Activated T-cell treated with anti-CD3 and anti-CD28 coated beads, Interleukin-2, amount 50 U/mL, for 4 hours (primary cell): ENCODE measurements at regions not wholly inside any gene's neighbourhood (a gene's known extent, or its start where the extent isn't known, plus 50 kb on each side); places are given as distances from the start of the nearest gene placed in this dataset.

Experiments
- ATAC-seq, 2 donors: fragments of 200-7000 bp; cut with Tn5 transposase; one replicate each; pipeline ENCODE4 v1.10.0; 2021
- DNase-seq: peaks from one replicate; pipeline ENCODE4 v3.0.0-alpha.2; 2020
- H3K27me3 Mint-ChIP-seq: one replicate; pipeline ENCODE4 v1.8.0; 2021; ENCODE audit warnings: low read depth, mixed read lengths
- H3K36me3 Mint-ChIP-seq: one replicate; pipeline ENCODE4 v1.8.0; 2022; ENCODE audit warnings: mixed read lengths; ENCODE audit not compliant: insufficient read depth
- H3K4me1 Mint-ChIP-seq: one replicate; pipeline ENCODE4 v1.8.0; 2021; ENCODE audit warnings: low read depth, mixed read lengths
- H3K4me3 Mint-ChIP-seq: one replicate; pipeline ENCODE4 v1.8.0; 2021; ENCODE audit warnings: mild to moderate bottlenecking, moderate library complexity, mixed read lengths
- H3K9me3 Mint-ChIP-seq: one replicate; pipeline ENCODE4 v1.8.0; 2021; ENCODE audit warnings: mixed read lengths

DNA sequence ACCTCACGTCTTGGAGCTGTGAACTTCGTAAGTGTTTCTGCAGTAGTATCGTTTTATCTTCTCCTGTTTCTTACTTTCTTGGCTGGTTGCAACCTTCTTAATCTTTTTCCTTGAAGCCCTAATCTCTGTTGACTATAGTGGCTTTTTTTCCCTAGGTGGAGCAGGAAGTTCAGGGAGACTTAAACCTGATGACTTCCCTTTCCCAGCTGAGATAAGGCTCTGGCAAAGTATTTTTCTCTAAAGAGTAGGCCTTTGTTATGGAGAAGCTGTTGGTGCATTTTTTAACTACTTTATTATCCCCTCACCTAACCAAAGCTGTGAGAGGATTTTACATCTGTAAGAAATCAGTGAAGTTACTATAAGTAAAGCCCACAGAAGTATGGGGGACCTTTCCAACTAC is 723.1 kb upstream of the RIOK2 start:
- ATAC-seq (no peak), DNase-seq (no peak)
- Mint-ChIP-seq H3K36me3 (no peaks in the 10 kb centered on the region), H3K4me1 (no peaks in the 10 kb centered on the region), H3K27me3 (no peaks in the 10 kb centered on the region), H3K4me3 (no peak overlapping the region), H3K9me3 (peaks cover 3% of the 10 kb centered on the region)

- H3K27me3 Mint-ChIP-seq, result no peaks in the 10 kb centered on the region
- DNase-seq, result no peak
These were observed 724.8 kb upstream of the RIOK2 start for GRCh38 chr5:97907646-97908400.

DNA sequence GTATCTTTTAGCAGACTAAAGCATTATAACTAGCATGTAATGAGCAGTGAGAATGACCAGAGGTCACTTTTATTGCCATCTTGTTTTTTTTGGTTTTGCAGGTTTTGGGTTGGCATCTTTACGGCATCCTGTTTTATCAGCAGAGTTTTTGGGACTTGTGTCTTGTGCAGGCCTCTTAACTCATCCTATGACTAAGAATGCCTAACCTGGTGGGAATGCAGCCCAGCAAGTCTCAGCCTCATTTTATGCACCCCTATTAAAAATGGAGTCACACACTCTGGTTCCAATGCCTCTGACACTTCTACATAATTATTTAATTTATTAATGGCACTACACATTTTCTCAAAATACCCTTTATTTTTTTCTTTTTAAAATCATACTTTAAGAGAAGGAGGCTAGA is 726.5 kb upstream of the RIOK2 start:
- DNase-seq, result no peak
- Mint-ChIP-seq H3K9me3 (no peaks in the 10 kb centered on the region), H3K4me1 (no peaks in the 10 kb centered on the region), H3K27me3 (no peaks in the 10 kb centered on the region), H3K4me3 (no peak overlapping the region), H3K36me3 (no peaks in the 10 kb centered on the region)
- no peak for ATAC-seq

More at GRCh38 chr5:97907646-97908400, 724.8 kb upstream of the RIOK2 start:
- ATAC-seq, result no peak
- no peaks in the 10 kb centered on the region for H3K4me1 Mint-ChIP-seq
- H3K9me3 Mint-ChIP-seq, result peaks cover 3% of the 10 kb centered on the region
- no peak overlapping the region for H3K4me3 Mint-ChIP-seq
- no peaks in the 10 kb centered on the region for H3K36me3 Mint-ChIP-seq

DNA sequence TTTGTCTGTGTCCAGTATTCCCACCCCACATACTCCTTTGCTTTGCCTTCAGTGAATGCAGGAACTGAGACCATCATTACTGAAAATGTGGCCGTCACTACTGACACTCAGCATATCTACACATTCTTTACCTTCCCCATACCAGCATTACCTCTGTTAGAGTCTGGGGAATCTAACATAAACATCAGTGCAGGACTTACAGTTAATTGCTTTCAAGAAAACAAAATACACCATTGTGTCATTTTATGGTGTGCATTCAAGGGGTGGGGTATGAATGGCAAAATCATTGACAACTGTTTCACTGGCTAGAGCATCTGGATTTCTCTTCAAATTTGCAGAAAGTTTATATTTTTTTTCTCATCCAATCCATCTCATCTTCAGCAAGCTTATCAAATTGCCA is 731.4 kb upstream of the RIOK2 start:
- DNase-seq (no peak), ATAC-seq (no peak)
- H3K9me3 Mint-ChIP-seq, result no peaks in the 10 kb centered on the region
- no peaks in the 10 kb centered on the region for H3K36me3 Mint-ChIP-seq
- H3K4me1 Mint-ChIP-seq, result no peaks in the 10 kb centered on the region
- no peaks in the 10 kb centered on the region for H3K27me3 Mint-ChIP-seq
- H3K4me3 Mint-ChIP-seq, result no peak overlapping the region

- Mint-ChIP-seq H3K4me3 (no peak overlapping the region), H3K4me1 (no peaks in the 10 kb centered on the region), H3K9me3 (no peaks in the 10 kb centered on the region), H3K27me3 (no peaks in the 10 kb centered on the region), H3K36me3 (no peaks in the 10 kb centered on the region)
- DNase-seq (no peak), ATAC-seq (no peak)
These were observed 732.1 kb upstream of the RIOK2 start for GRCh38 chr5:97915106-97915505.

GRCh38 chr5:97918057-97918456 is 735.0 kb upstream of the RIOK2 start:
- DNase-seq (no peak), ATAC-seq (no peak)
- H3K27me3 Mint-ChIP-seq, result no peaks in the 10 kb centered on the region
- no peaks in the 10 kb centered on the region for H3K36me3 Mint-ChIP-seq
- H3K4me1 Mint-ChIP-seq, result no peaks in the 10 kb centered on the region
- H3K4me3 Mint-ChIP-seq, result no peak overlapping the region
- no peaks in the 10 kb centered on the region for H3K9me3 Mint-ChIP-seq

- no peak for DNase-seq
- no peak overlapping the region for H3K4me3 Mint-ChIP-seq
- no peaks in the 10 kb centered on the region for H3K4me1 Mint-ChIP-seq
- no peaks in the 10 kb centered on the region for H3K36me3 Mint-ChIP-seq
- H3K9me3 Mint-ChIP-seq, result no peaks in the 10 kb centered on the region
- H3K27me3 Mint-ChIP-seq, result no peaks in the 10 kb centered on the region
- no peak for ATAC-seq
These were observed 735.6 kb upstream of the RIOK2 start for GRCh38 chr5:97918620-97919019.

- DNase-seq (no peak), ATAC-seq (no peak)
- no peaks in the 10 kb centered on the region for H3K9me3 Mint-ChIP-seq
- no peaks in the 10 kb centered on the region for H3K36me3 Mint-ChIP-seq
- no peak overlapping the region for H3K4me3 Mint-ChIP-seq
- H3K4me1 Mint-ChIP-seq, result no peaks in the 10 kb centered on the region
- H3K27me3 Mint-ChIP-seq, result no peaks in the 10 kb centered on the region
These were observed 736.7 kb upstream of the RIOK2 start for GRCh38 chr5:97919719-97920118.

DNA sequence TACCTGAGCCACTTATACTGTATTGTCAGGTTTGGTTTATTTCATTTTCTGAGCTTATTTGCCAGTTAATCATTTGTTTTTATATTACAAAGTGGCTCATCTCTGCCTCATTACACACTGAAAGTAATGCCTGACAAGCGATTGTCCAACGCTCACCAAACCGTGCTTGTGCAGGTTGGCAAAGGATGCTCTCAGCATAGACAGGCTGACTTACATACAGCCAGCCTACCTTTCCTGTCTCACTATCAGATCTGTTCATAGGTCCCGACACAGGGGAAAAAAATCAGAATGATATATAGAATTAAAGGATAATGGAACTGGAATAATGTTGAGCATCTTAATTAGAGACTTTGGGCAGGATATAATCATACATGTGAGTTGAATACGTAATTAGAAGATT is 739.7 kb upstream of the RIOK2 start:
- Mint-ChIP-seq H3K4me3 (no peak overlapping the region), H3K36me3 (no peaks in the 10 kb centered on the region), H3K9me3 (no peaks in the 10 kb centered on the region), H3K27me3 (no peaks in the 10 kb centered on the region), H3K4me1 (no peaks in the 10 kb centered on the region)
- no peak for ATAC-seq
- no peak for DNase-seq

- no peak for ATAC-seq
- Mint-ChIP-seq H3K36me3 (no peaks in the 10 kb centered on the region), H3K27me3 (no peaks in the 10 kb centered on the region), H3K4me3 (no peak overlapping the region), H3K4me1 (no peaks in the 10 kb centered on the region), H3K9me3 (no peaks in the 10 kb centered on the region)
- DNase-seq, result no peak
These were observed 740.4 kb upstream of the RIOK2 start for GRCh38 chr5:97923496-97923895.

- ATAC-seq (no peak), DNase-seq (no peak)
- H3K36me3 Mint-ChIP-seq, result no peaks in the 10 kb centered on the region
- H3K9me3 Mint-ChIP-seq, result no peaks in the 10 kb centered on the region
- no peaks in the 10 kb centered on the region for H3K27me3 Mint-ChIP-seq
- H3K4me3 Mint-ChIP-seq, result no peak overlapping the region
- no peaks in the 10 kb centered on the region for H3K4me1 Mint-ChIP-seq
These were observed 741.0 kb upstream of the RIOK2 start for GRCh38 chr5:97923997-97924396.

- no peak for ATAC-seq
- Mint-ChIP-seq H3K27me3 (no peaks in the 10 kb centered on the region), H3K4me3 (no peak overlapping the region), H3K36me3 (no peaks in the 10 kb centered on the region), H3K9me3 (no peaks in the 10 kb centered on the region), H3K4me1 (no peaks in the 10 kb centered on the region)
- DNase-seq, result no peak
These were observed 746.3 kb upstream of the RIOK2 start for GRCh38 chr5:97929383-97929782.

GRCh38 chr5:97931829-97932228 is 748.8 kb upstream of the RIOK2 start:
- DNase-seq (no peak), ATAC-seq (no peak)
- Mint-ChIP-seq H3K27me3 (no peaks in the 10 kb centered on the region), H3K36me3 (no peaks in the 10 kb centered on the region), H3K4me1 (no peaks in the 10 kb centered on the region), H3K4me3 (no peak overlapping the region), H3K9me3 (no peaks in the 10 kb centered on the region)

GRCh38 chr5:97936231-97936630 is 753.2 kb upstream of the RIOK2 start:
- Mint-ChIP-seq H3K36me3 (no peaks in the 10 kb centered on the region), H3K4me3 (no peak overlapping the region), H3K4me1 (no peaks in the 10 kb centered on the region), H3K27me3 (no peaks in the 10 kb centered on the region), H3K9me3 (peaks cover 5% of the 10 kb centered on the region)
- ATAC-seq, result no peak
- no peak for DNase-seq

- H3K4me1 Mint-ChIP-seq, result no peaks in the 10 kb centered on the region
- DNase-seq (no peak), ATAC-seq (no peak)
- H3K9me3 Mint-ChIP-seq, result peaks cover 5% of the 10 kb centered on the region
- no peak overlapping the region for H3K4me3 Mint-ChIP-seq
- no peaks in the 10 kb centered on the region for H3K27me3 Mint-ChIP-seq
- no peaks in the 10 kb centered on the region for H3K36me3 Mint-ChIP-seq
These were observed 754.8 kb upstream of the RIOK2 start for GRCh38 chr5:97937846-97938245.

DNA sequence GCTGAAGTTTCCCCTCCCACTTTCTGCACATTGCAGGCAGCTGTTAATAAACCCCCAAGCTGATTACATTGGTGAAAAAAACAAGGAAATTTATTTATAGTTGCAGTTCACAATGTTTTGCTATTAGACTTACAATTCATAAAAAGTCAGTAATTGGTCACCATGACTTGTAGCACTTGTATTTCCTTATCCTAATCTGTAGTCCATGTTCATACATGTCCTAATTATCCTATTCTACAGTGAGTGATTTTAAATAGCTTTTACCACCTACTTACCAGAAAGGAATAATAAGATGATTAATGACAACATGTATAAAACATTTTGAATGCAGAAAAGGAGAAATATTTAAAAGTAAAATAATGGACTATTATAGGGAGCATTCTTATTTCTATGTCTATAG is 760.0 kb upstream of the RIOK2 start:
- no peak for ATAC-seq
- Mint-ChIP-seq H3K27me3 (no peaks in the 10 kb centered on the region), H3K4me3 (no peak overlapping the region), H3K36me3 (no peaks in the 10 kb centered on the region), H3K9me3 (no peaks in the 10 kb centered on the region), H3K4me1 (no peaks in the 10 kb centered on the region)
- DNase-seq, result no peak
